A673 (cell line): ENCODE measurements at regions not wholly inside any gene's neighbourhood (a gene's known extent, or its start where the extent isn't known, plus 50 kb on each side); places are given as distances from the start of the nearest gene placed in this dataset.

Experiments
- BruUV-seq: library from RNA; stranded (reverse); fragments of 400-500 nt; replicated peaks from 2 replicates; lab custom pipeline; 2021; lab: Mats Ljungman, UMichigan
- CTCF ChIA-PET: fragments of 300-600 bp; sonication (Branson Sonifier 250); formaldehyde crosslinking; loops from one replicate; lab custom pipeline; 2022; ENCODE audit warnings: antibody characterized with exemption; lab: Charles Lee
- POLR2A ChIA-PET: fragments of 300-600 bp; sonication (Branson Sonifier 250); formaldehyde crosslinking; loops from one replicate; lab custom pipeline; 2022; ENCODE audit warnings: antibody characterized with exemption; ENCODE audit not compliant: low non-redundant PET; lab: Charles Lee
- DNase-seq: peaks from one replicate; pipeline ENCODE4 v3.0.0-alpha.2; 2015; ENCODE audit warnings: low spot score
- H3K27ac ChIP-seq: fragments of 200-600 bp; sonication (generic); 2 replicates; pipeline ENCODE4 v1.5.1; 2016; ENCODE audit warnings: mixed run types, low read depth, mild to moderate bottlenecking, mixed read lengths, antibody characterized with exemption, low read length; ENCODE audit not compliant: poor library complexity, severe bottlenecking
- H3K27me3 ChIP-seq: fragments of 200-600 bp; sonication (generic); replicated peaks from 2 replicates; pipeline ENCODE4 v1.6.1; 2017; ENCODE audit warnings: mixed run types, low read depth, mild to moderate bottlenecking, mixed read lengths, antibody characterized with exemption, low read length; ENCODE audit not compliant: insufficient read depth, poor library complexity
- H3K36me3 ChIP-seq: fragments of 200-600 bp; sonication (generic); 2 replicates; pipeline ENCODE4 v1.6.1; 2016; ENCODE audit warnings: mixed run types, mild to moderate bottlenecking, mixed read lengths, antibody characterized with exemption, low read length; ENCODE audit not compliant: insufficient read depth, poor library complexity, severe bottlenecking
- H3K4me1 ChIP-seq: fragments of 200-600 bp; sonication (generic); 2 replicates; pipeline ENCODE4 v1.6.1; 2017; ENCODE audit warnings: mixed run types, mild to moderate bottlenecking, mixed read lengths, antibody characterized with exemption, low read length; ENCODE audit not compliant: insufficient read depth, poor library complexity, severe bottlenecking
- H3K4me3 ChIP-seq: fragments of 200-600 bp; sonication (generic); 2 replicates; pipeline ENCODE4 v1.5.1; 2016; ENCODE audit warnings: low read depth, mixed run types, mild to moderate bottlenecking, mixed read lengths, low read length; ENCODE audit not compliant: poor library complexity, severe bottlenecking
- H3K9me3 ChIP-seq: fragments of 200-600 bp; sonication (generic); 2 replicates; pipeline ENCODE4 v1.6.1; 2016; ENCODE audit warnings: mixed run types, low read depth, mild to moderate bottlenecking, mixed read lengths, antibody characterized with exemption, low read length; ENCODE audit not compliant: poor library complexity, severe bottlenecking
- EZH2 ChIP-seq: fragments of 200-600 bp; sonication (generic); IDR thresholded peaks from 2 replicates; pipeline ENCODE4 v1.6.1; 2017; ENCODE audit warnings: borderline replicate concordance, low read depth, mild to moderate bottlenecking, mixed read lengths, antibody characterized with exemption, low read length; ENCODE audit not compliant: poor library complexity, severe bottlenecking
- intact Hi-C: fragments of 100-400 bp; cut with micrococcal nuclease; formaldehyde crosslinking; loops from one replicate; pipeline ENCODE4 v1.10.0; 2022; ENCODE audit not compliant: unreplicated experiment
- TF ChIP-seq, protein P1 (sequence below): fragments of 300-800, 200-600 bp; sonication (generic); conservative IDR thresholded peaks from 2 replicates; pipeline ENCODE4 v1.5.1; 2017; ENCODE audit warnings: low read depth, mild to moderate bottlenecking, antibody characterized with exemption, low read length, moderate library complexity, mixed read lengths

GRCh38 chr15:73803806-73804205 lies 50.7 kb upstream of the INSYN1 start:
- H3K36me3 ChIP-seq, result no peaks in the 10 kb centered on the region
- H3K27me3 ChIP-seq, result no peaks in the 10 kb centered on the region
- no TSS peak for BruUV-seq
- DNase-seq, result no peak
- H3K9me3 ChIP-seq, result no peaks in the 10 kb centered on the region
- H3K4me1 ChIP-seq, result no peaks in the 10 kb centered on the region
- intact Hi-C loops, result no loop called here
- no peak for TF ChIP-seq EZH2
- TF ChIP-seq, protein P1, sequence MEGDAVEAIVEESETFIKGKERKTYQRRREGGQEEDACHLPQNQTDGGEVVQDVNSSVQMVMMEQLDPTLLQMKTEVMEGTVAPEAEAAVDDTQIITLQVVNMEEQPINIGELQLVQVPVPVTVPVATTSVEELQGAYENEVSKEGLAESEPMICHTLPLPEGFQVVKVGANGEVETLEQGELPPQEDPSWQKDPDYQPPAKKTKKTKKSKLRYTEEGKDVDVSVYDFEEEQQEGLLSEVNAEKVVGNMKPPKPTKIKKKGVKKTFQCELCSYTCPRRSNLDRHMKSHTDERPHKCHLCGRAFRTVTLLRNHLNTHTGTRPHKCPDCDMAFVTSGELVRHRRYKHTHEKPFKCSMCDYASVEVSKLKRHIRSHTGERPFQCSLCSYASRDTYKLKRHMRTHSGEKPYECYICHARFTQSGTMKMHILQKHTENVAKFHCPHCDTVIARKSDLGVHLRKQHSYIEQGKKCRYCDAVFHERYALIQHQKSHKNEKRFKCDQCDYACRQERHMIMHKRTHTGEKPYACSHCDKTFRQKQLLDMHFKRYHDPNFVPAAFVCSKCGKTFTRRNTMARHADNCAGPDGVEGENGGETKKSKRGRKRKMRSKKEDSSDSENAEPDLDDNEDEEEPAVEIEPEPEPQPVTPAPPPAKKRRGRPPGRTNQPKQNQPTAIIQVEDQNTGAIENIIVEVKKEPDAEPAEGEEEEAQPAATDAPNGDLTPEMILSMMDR, result no peak
- CTCF ChIA-PET, result no interaction called here
- POLR2A ChIA-PET, result no interaction called here
- H3K27ac ChIP-seq, result no peak overlapping the region
- no peak overlapping the region for H3K4me3 ChIP-seq

DNA sequence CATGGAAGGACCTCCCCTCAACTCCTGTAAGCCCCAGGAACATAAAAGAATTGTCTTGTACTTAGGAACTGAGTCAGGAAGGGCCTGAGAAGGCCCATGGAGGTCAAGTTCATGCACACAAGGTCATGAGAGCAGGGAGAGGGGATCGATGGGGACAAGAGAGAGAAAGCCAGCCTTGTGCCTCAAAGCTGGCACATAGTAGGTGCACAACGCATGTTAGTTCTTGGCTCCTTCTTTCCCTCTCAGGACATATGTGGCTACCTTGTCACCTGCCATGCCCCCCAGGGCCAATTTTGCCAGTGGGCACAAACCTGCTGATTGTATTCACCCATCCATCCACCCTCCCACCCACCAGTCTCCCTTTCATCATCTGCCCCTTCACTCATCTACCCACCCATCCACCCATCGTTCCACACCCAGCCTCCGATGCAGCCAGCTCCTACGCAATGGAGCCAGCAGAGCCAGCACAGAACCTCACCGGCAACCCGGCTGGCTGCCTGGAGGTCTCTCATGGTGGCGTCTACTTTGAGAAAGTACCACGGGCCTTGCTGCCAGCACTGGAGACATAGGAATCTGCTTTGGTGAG lies 52.4 kb upstream of the INSYN1 start:
- no peak for DNase-seq
- intact Hi-C loops, result no loop called here
- CTCF ChIA-PET, result no interaction called here
- no peak for TF ChIP-seq EZH2
- TF ChIP-seq, protein P1, result no peak
- BruUV-seq, result no TSS peak
- Histone ChIP-seq H3K27ac (no peak overlapping the region), H3K9me3 (no peaks in the 10 kb centered on the region), H3K4me1 (no peaks in the 10 kb centered on the region), H3K36me3 (no peaks in the 10 kb centered on the region), H3K4me3 (no peak overlapping the region), H3K27me3 (no peaks in the 10 kb centered on the region)
- POLR2A ChIA-PET, result no interaction called here

- H3K4me3 ChIP-seq, result no peak overlapping the region
- ChIA-PET CTCF (interaction anchor here (0.9 kb wide), 1 partner anchor 57 kb away, joined by 3 read pairs; no protein-coding TSS in a partner anchor), POLR2A (no interaction called here)
- H3K4me1 ChIP-seq, result no peaks in the 10 kb centered on the region
- no peaks in the 10 kb centered on the region for H3K9me3 ChIP-seq
- no peak overlapping the region for H3K27ac ChIP-seq
- no TSS peak for BruUV-seq
- no peaks in the 10 kb centered on the region for H3K36me3 ChIP-seq
- intact Hi-C loops, result no loop called here
- H3K27me3 ChIP-seq, result no peaks in the 10 kb centered on the region
- TF ChIP-seq, protein P1, result no peak
- no peak for TF ChIP-seq EZH2
- DNase-seq, result no peak
Observed at GRCh38 chr15:73806698-73807483, 53.7 kb upstream of the INSYN1 start.
